ENCODE measurements at regions not wholly inside any gene's neighbourhood (a gene's known extent, or its start where the extent isn't known, plus 50 kb on each side); places are given as distances from the start of the nearest gene placed in this dataset.

DNA sequence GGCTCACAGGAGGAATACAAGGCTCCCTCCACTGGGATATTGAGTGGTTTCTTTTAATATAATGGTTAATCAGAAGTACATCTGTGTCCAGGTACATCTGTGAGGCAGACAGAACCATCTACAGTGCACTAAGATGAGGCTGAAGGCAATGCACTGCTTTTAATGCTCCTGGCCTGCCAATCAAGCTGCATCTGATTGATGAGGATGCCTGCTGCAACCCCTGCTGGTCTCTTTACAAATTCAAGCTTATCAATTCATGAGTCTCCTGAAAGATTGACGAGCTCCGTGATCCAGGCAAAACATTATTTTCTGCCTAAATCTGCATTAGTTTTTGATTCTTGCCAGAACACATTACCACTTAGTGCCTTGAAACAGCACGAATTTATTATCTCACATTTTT is 1139.1 kb downstream of the AACS start:
- no peak for TF ChIP-seq CREB1 (CRISPR knock-in tag; IDR thresholded peaks at IDR 0.05; ENCODE audit: low read depth)
- TF ChIP-seq, protein P1, sequence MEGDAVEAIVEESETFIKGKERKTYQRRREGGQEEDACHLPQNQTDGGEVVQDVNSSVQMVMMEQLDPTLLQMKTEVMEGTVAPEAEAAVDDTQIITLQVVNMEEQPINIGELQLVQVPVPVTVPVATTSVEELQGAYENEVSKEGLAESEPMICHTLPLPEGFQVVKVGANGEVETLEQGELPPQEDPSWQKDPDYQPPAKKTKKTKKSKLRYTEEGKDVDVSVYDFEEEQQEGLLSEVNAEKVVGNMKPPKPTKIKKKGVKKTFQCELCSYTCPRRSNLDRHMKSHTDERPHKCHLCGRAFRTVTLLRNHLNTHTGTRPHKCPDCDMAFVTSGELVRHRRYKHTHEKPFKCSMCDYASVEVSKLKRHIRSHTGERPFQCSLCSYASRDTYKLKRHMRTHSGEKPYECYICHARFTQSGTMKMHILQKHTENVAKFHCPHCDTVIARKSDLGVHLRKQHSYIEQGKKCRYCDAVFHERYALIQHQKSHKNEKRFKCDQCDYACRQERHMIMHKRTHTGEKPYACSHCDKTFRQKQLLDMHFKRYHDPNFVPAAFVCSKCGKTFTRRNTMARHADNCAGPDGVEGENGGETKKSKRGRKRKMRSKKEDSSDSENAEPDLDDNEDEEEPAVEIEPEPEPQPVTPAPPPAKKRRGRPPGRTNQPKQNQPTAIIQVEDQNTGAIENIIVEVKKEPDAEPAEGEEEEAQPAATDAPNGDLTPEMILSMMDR (conservative IDR thresholded peaks at IDR 0.05; ENCODE audit: low read depth in 2 of 2): no peak
- TF ChIP-seq POLR2AphosphoS5 (IDR thresholded peaks at IDR 0.05; ENCODE audit: low read depth): no peak
- no peak for TF ChIP-seq NANOG (IDR thresholded peaks at IDR 0.05; ENCODE audit: borderline replicate concordance)
- no peak for TF ChIP-seq EZH2 (IDR thresholded peaks at IDR 0.05; ENCODE audit: low read depth, unreplicated experiment)
- TF ChIP-seq EZH2phosphoT487 (IDR thresholded peaks at IDR 0.05; ENCODE audit: unreplicated experiment): no peak
- no peak for TF ChIP-seq REST (IDR thresholded peaks at IDR 0.05; ENCODE audit: unreplicated experiment)
- TF ChIP-seq ZNF331 (CRISPR knock-in tag; IDR thresholded peaks at IDR 0.05; ENCODE audit: low read depth): no peak
- no peak for TF ChIP-seq JUNB (IDR thresholded peaks at IDR 0.05; ENCODE audit: unreplicated experiment)
- TF ChIP-seq STAT1 (IDR thresholded peaks at IDR 0.05; ENCODE audit: unreplicated experiment): no peak
